ENCODE measurements at regions not wholly inside any gene's neighbourhood (a gene's known extent, or its start where the extent isn't known, plus 50 kb on each side); places are given as distances from the start of the nearest gene placed in this dataset.

DNA sequence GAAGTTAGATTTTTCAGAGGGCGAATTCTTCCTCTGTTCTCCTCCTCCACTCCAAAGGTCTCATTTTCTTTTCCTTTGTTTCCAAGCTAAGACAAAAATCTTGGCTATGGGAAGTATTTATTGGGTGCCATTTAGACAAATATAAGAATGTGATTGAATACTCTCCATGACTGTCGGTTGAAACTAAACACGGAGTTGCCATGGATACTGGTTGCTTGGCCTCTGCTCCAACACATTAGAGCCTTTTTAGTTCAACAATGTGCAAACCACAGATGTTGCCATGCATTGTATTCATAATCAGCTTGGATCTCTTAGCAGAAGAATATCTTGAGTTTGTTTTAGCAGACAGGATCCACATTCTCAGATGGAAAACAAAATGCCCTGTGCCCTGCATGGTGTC lies 366.5 kb upstream of the LCORL start:
- TF ChIP-seq, protein P1, sequence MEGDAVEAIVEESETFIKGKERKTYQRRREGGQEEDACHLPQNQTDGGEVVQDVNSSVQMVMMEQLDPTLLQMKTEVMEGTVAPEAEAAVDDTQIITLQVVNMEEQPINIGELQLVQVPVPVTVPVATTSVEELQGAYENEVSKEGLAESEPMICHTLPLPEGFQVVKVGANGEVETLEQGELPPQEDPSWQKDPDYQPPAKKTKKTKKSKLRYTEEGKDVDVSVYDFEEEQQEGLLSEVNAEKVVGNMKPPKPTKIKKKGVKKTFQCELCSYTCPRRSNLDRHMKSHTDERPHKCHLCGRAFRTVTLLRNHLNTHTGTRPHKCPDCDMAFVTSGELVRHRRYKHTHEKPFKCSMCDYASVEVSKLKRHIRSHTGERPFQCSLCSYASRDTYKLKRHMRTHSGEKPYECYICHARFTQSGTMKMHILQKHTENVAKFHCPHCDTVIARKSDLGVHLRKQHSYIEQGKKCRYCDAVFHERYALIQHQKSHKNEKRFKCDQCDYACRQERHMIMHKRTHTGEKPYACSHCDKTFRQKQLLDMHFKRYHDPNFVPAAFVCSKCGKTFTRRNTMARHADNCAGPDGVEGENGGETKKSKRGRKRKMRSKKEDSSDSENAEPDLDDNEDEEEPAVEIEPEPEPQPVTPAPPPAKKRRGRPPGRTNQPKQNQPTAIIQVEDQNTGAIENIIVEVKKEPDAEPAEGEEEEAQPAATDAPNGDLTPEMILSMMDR (IDR thresholded peaks at IDR 0.05; ENCODE audit: extremely low read depth, missing control alignments) = no peak
- DNase-seq (ENCODE audit: low spot score) = no peak

DNA sequence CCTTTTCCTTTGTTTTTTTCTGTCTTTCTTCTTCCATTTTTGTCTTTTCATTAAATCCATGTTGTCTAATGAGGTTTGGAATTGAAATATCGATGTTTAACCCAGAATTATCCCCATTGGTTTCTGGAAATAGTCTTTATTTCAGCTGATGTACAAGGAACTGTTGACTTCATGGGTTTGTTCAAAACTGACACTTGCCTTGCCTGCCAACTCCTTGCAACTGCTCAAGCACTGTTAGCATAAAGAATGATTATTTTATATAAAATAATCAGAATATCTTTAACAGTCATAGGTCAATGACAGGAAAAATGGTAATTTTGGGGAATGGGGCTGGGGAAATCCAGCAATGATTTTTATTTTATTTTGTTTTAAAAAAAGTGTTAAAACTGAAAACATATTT lies 359.6 kb upstream of the LCORL start:
- TF ChIP-seq, protein P1 (IDR thresholded peaks at IDR 0.05; ENCODE audit: extremely low read depth, missing control alignments) = no peak
- DNase-seq (ENCODE audit: low spot score) = no peak

DNA sequence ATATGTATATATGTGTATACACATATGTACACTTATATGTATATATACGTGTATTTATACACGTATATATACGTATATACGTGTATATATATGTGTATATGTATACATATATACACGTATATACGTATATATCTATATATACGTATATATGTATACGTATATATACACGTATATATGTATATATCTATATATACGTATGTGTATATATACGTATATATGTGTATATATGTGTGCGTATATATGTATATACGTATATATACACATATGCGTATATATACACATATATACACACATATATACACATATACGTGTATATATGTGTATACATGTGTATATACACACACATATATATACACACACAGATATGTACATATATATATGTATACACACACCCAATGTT lies 348.0 kb upstream of the LCORL start:
- DNase-seq (ENCODE audit: low spot score) = no peak
- TF ChIP-seq, protein P1 (IDR thresholded peaks at IDR 0.05; ENCODE audit: extremely low read depth, missing control alignments) = no peak

DNA sequence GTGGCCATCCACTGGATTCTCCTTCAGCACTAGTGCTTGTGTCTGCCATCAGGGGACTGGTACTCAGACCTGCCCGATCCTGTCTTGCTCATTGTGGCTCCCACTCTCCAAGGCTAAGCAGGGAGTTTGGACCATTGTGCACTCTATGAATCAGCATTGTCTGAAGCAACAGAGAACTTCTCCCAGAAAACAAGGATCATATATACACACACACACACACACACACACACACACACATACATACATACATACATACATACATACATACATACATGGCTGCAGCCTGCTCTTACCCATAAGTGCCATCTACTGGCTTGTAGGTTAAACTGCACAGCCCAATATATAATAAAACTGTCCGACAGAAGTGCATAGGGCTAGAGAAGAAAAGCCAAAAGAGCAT lies 345.3 kb upstream of the LCORL start:
- DNase-seq (ENCODE audit: low spot score) = no peak
- TF ChIP-seq, protein P1 (IDR thresholded peaks at IDR 0.05; ENCODE audit: extremely low read depth, missing control alignments) = peak; percentile 61

DNA sequence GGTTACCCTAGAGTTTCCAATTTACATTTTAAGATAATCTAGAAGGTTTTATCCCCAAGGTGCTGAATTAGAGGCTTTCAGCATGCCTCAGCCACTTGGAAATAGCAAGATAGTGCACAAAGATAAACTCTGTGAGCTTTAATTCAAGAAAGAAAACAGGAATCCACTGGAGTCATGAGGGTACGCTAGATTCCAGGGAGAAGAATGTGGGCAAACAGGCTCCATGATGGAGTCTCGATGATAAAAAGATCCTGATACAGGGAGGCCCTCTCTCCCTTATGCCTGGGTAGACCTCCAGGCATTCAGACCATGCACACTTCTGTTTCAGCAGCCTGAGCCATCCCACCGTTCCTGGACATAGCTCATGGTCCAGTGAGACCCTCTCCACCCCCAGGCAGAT lies 344.6 kb upstream of the LCORL start:
- TF ChIP-seq, protein P1 (IDR thresholded peaks at IDR 0.05; ENCODE audit: extremely low read depth, missing control alignments) = no peak
- no peak for DNase-seq (ENCODE audit: low spot score)

DNA sequence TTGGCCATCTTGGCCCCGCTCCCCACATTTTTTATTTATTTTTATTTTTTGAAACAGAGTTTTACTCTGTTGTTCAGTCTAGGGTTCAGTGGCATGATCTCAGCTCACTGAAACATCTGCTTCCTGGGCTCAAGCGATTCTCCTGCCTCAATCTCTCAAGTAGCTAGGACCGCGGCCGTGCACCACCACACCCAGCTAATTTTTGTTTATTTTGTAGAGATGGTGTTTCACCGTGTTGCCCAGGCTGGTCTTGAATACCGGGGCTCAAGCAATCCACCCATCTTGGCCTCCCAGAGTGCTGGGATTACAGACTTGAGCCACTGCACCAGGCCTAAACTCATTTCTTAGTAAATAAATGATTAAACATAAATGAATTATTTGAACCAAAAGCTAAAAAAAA lies 322.0 kb upstream of the LCORL start:
- TF ChIP-seq, protein P1 (IDR thresholded peaks at IDR 0.05; ENCODE audit: extremely low read depth, missing control alignments) = no peak
- DNase-seq (ENCODE audit: low spot score) = no peak

DNA sequence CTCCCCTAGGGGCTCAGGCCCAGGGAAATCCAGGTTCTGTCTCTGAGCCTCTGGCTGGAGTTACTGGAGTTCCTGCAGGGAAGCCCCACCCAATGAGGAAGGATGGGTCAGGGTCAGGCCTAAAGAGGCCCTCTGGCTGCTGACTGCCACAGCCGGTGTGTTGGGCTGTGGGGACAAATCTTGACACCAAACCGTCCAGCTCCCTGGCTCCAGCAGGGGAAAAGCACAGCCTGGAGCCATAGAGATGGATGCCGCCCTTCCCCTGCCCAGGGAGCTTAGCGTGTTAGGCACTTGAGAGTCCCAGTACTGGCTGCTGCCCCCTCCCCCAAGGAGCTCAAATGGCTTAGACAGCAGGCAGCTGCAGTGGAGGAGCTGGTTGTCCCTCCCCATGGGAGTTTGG lies 321.3 kb upstream of the LCORL start:
- no peak for DNase-seq (ENCODE audit: low spot score)
- TF ChIP-seq, protein P1 (IDR thresholded peaks at IDR 0.05; ENCODE audit: extremely low read depth, missing control alignments) = no peak
